Heart left ventricle (tissue), 16 donors: ENCODE measurements at regions not wholly inside any gene's neighbourhood (a gene's known extent, or its start where the extent isn't known, plus 50 kb on each side); places are given as distances from the start of the nearest gene placed in this dataset.

Source experiments
- ATAC-seq, 4 donors: fragments of 200-7000 bp; cut with Tn5 transposase; one replicate each; pipeline ENCODE4 v1.9.1; 2020 to 2022; ENCODE audit warnings: moderate library complexity in 4 of 4, mild to moderate bottlenecking in 3 of 4, moderate number of reproducible peaks in 1 of 4
- DNase-seq, 5 donors: peaks; one replicate each; pipeline ENCODE4 v3.0.0-alpha.2; 2020
- H3K27ac ChIP-seq, 12 donors: fragments of 200-600 bp; sonication (generic) in 4 of 12; one replicate each; pipeline versions ENCODE4 v1.5.0 to v1.8.0; 2016 to 2022; ENCODE audit warnings: mild to moderate bottlenecking in 2 of 12
- H3K27me3 ChIP-seq, 9 donors: fragments of 200-600 bp; sonication (generic) in 2 of 9; one replicate each; pipeline versions ENCODE4 v1.5.1 to v1.8.0; 2016 to 2022; ENCODE audit warnings: mild to moderate bottlenecking in 3 of 9
- H3K36me3 ChIP-seq, 9 donors: fragments of 200-600 bp; sonication (generic) in 2 of 9; one replicate each; pipeline versions ENCODE4 v1.5.0 to v1.8.0; 2018 to 2022; ENCODE audit warnings: mild to moderate bottlenecking in 2 of 9
- H3K4me1 ChIP-seq, 12 donors: fragments of 200-600 bp; sonication (generic) in 4 of 12; one replicate each; pipeline versions ENCODE4 v1.5.0 to v1.8.0; 2016 to 2022; ENCODE audit warnings: mild to moderate bottlenecking in 3 of 12
- H3K4me3 ChIP-seq, 12 donors: fragments of 200-600 bp; sonication (generic) in 4 of 12; one replicate each; pipeline versions ENCODE4 v1.5.0 to v1.8.0; 2017 to 2022; ENCODE audit warnings: mild to moderate bottlenecking in 9 of 12, moderate library complexity in 4 of 12
- H3K9me3 ChIP-seq, 12 donors: fragments of 200-600 bp; sonication (generic) in 4 of 12; one replicate each; pipeline versions ENCODE4 v1.5.0 to v1.8.0; 2016 to 2022; ENCODE audit warnings: mild to moderate bottlenecking in 1 of 12
- CTCF ChIP-seq, 12 donors: fragments of 200-600 bp; sonication (generic) in 4 of 12; IDR thresholded peaks; one replicate each; pipeline versions ENCODE4 v1.5.0 to v1.8.0; 2018 to 2022; ENCODE audit warnings: antibody characterized with exemption in 12 of 12, mild to moderate bottlenecking in 5 of 12
- POLR2A ChIP-seq, 2 donors: fragments of 450-650 bp; IDR thresholded peaks; one replicate each; pipeline ENCODE4 v1.6.1; 2017; ENCODE audit warnings: antibody characterized with exemption in 2 of 2, mild to moderate bottlenecking in 2 of 2, moderate library complexity in 2 of 2
- WGBS, 4 donors: extraction: QIAGEN DNeasy Blood & Tissue Kit in 2 of 4; methylation state at CpG; one replicate each; pipeline versions ENCODE4 v1.1.5 to v1.1.7; 2013 to 2018; 5-methylcytosine and 5-hydroxymethylcytosine counted together
- intact Hi-C, 10 donors: fragments of 100-400 bp; cut with DNase I; formaldehyde crosslinking; loops; one replicate each; pipeline versions ENCODE4 v1.11.1 to v1.14.2; 2022
- donor health status: ischemic (EF 13 %, LVEDD 7.1; RV severe dilation, severe dysfunction).
- donor health status: healthy with polysubstance abuse.
- donor health status: DM: no; HTN: yes; CAD: no.
- donor health status: DM: no; HTN: no; CAD: no.
- donor health status: ischemic (EF 25% LVEDD 6.9; RV normal size, moderate dysfunction).
- donor health status: ischemic (EF 25% LVEDD 5.7; RV mildly dilated, moderate dysfunction).
- donor health status: healthy.
- donor health status: DM: yes; HTN: yes; CAD: no.
- donor health status: ischemic (EF 35%, LVEDD 5.7; RV mildly dilated, moderate dysfunction).
- donor health status: nonischemic (EF 11% LVEDD 7.7; RV severe dilation, severe dysfunction).
- donor health status: DM: yes; HTN: yes; CAD: no.
- donor health status: PGD.
- donor health status: ischemic (EF 29% LVEDD 5.4; RV normal size, mild dysfunction).
- donor health status: nonischemic (EF 23%, LVEDD 6.1; RV moderate dilation, normal function).

- H3K27ac ChIP-seq, result no peak overlapping the region
- 74 to 86% (median 77%) methylated on average over 1 of the region's 1 CpG for WGBS, 4 donors
- intact Hi-C loops, result loop anchor here in 2 of 10 donors (5.0 to 10.0 kb wide), 2 partner anchors 589 to 592 kb away; no protein-coding TSS in a partner anchor
- H3K9me3 ChIP-seq, result no peaks in the 10 kb centered on the region
- no peaks in the 10 kb centered on the region for H3K36me3 ChIP-seq
- no peaks in the 10 kb centered on the region for H3K27me3 ChIP-seq
- ATAC-seq (no peak), DNase-seq (no peak)
- H3K4me1 ChIP-seq, result no peaks in the 10 kb centered on the region
- H3K4me3 ChIP-seq, result no peak overlapping the region
- TF ChIP-seq POLR2A (IDR thresholded peaks at IDR 0.05) (no peak), CTCF (IDR thresholded peaks at IDR 0.05) (no peak)
Observed at GRCh38 chr6:85016726-85017125, 252.3 kb upstream of the TBX18 start.

DNA sequence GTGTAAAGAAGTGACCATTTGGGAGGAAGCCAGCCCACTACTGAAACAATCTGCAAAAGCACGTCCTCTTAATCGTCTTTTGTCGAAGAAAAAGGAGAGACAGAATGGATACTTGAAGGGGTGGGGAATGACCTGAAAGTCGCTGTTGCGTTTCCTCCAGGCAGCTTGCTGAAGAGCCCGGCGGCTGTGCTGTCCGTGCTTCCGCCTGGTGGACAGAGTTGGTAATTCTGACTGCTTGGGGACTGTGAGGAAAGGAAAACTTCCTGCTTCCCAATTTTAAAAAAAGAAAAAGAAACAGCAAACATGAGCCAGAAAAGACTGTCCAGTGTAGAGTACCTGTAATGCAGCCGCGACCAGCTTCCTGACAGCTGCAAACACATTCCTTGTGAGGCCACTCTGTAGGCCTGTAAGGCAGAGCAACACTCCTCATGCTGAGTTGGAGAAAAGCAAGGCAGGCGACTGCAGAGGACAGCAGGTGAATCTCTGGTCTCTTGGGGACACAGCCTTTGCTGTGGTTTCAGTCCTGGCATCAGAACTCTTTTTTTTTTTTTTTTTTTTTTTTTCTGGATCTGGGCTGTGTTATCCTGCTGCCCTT is 251.1 kb upstream of the TBX18 start:
- TF ChIP-seq CTCF (IDR thresholded peaks at IDR 0.05) (peak; percentile 27 to 71 (median 48)), POLR2A (IDR thresholded peaks at IDR 0.05) (no peak)
- Histone ChIP-seq H3K27ac (no peak overlapping the region), H3K27me3 (no peaks in the 10 kb centered on the region), H3K4me1 (no peaks in the 10 kb centered on the region), H3K9me3 (no peaks in the 10 kb centered on the region), H3K36me3 (no peaks in the 10 kb centered on the region), H3K4me3 (no peak overlapping the region)
- ATAC-seq, result peak in 2 of 4 donors; percentile 66 to 76
- WGBS, 4 donors, result 7 to 11% (median 9%) methylated on average over 12 of the region's 12 CpGs
- intact Hi-C loops, result loop anchor here in 2 of 10 donors (5.0 to 10.0 kb wide), 2 partner anchors 588 to 591 kb away; no protein-coding TSS in a partner anchor
- DNase-seq, result peak in 4 of 5 donors; percentile 30 to 57 (median 42)

GRCh38 chr6:85010865-85011264 is 246.5 kb upstream of the TBX18 start:
- no peaks in the 10 kb centered on the region for H3K4me1 ChIP-seq
- intact Hi-C loops, result loop anchor here in 1 of 10 donors (10.0 kb wide), 1 partner anchor 586 kb away; no protein-coding TSS in a partner anchor
- no peak overlapping the region for H3K4me3 ChIP-seq
- H3K27ac ChIP-seq, result no peak overlapping the region
- H3K36me3 ChIP-seq, result no peaks in the 10 kb centered on the region
- TF ChIP-seq POLR2A (IDR thresholded peaks at IDR 0.05), result no peak
- TF ChIP-seq CTCF (IDR thresholded peaks at IDR 0.05), result no peak
- H3K9me3 ChIP-seq, result no peaks in the 10 kb centered on the region
- 32 to 44% (median 39%) methylated on average over 1 of the region's 1 CpG for WGBS, 4 donors
- ATAC-seq (no peak), DNase-seq (no peak)
- H3K27me3 ChIP-seq, result no peaks in the 10 kb centered on the region

DNA sequence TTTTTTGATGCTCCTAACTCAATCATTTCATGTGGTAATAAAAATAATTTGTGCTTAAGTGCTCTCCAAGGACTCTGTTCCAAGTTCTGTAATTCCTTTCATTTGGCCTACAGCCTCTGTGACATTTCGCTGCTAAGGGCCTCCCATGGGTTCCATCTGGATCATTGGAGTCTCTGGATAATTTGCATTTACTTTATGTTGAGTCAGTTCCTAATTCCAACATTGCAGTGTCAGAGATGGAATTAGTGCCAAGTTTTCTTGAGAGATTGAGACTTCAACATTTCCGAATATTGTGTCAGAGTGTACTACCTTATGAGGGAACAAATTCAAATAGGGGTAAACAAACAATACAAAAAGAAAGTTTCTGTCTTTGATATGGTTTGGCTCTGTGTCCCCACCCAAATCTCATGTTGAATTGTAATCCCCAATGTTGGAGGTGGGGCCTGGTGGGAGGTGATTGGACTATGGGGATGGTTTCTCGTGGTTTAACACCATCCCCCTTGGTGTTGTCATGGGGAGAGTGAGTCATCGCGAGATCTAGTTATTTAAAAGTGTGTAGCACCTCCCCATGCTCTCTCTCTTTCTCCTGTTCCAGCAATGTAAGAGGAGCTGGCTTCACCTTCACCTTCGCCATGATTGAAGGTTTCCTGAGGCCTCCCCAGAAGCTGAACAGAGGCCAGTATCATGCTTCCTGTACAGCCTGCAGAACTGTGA is 244.1 kb upstream of the TBX18 start:
- Histone ChIP-seq H3K27me3 (no peaks in the 10 kb centered on the region), H3K9me3 (no peaks in the 10 kb centered on the region), H3K4me1 (no peaks in the 10 kb centered on the region), H3K4me3 (no peak overlapping the region), H3K36me3 (no peaks in the 10 kb centered on the region), H3K27ac (no peak overlapping the region)
- TF ChIP-seq CTCF (IDR thresholded peaks at IDR 0.05), result no peak
- no peak for TF ChIP-seq POLR2A (IDR thresholded peaks at IDR 0.05)
- no peak for ATAC-seq
- 72 to 80% (median 76%) methylated on average over 6 of the region's 6 CpGs for WGBS, 4 donors
- no peak for DNase-seq
- intact Hi-C loops, result loop anchor here in 1 of 10 donors (10.0 kb wide), 1 partner anchor 234 kb away; no protein-coding TSS in a partner anchor
